Activated CD4-positive, alpha-beta T cell treated with anti-CD3 and anti-CD28 coated beads, Interleukin-2, amount 50 U/mL, for 1 hour (primary cell): ENCODE measurements at regions not wholly inside any gene's neighbourhood (a gene's known extent, or its start where the extent isn't known, plus 50 kb on each side); places are given as distances from the start of the nearest gene placed in this dataset.
"Not testable (repeated sequence)": the region's sequence is repeated elsewhere in the genome, so short reads cannot be mapped to it uniquely, and the experiment has no call there.

Experiments
- DNase-seq: peaks from one replicate; pipeline ENCODE4 v3.0.0-alpha.2; 2020

GRCh38 chr13:78060966-78061365, 142.3 kb upstream of the EDNRB start:
- DNase-seq: no peak

- not testable (repeated sequence) for DNase-seq
Observed at GRCh38 chr13:78056865-78057264, 138.2 kb upstream of the EDNRB start.

- no peak for DNase-seq
Observed at GRCh38 chr13:78054157-78054556, 135.5 kb upstream of the EDNRB start.

- DNase-seq: no peak
Observed at GRCh38 chr13:78047151-78047550, 128.5 kb upstream of the EDNRB start.

- DNase-seq: no peak
Observed at GRCh38 chr13:78046331-78046730, 127.7 kb upstream of the EDNRB start.

GRCh38 chr13:78045916-78046315, 127.3 kb upstream of the EDNRB start:
- DNase-seq: no peak

- not testable (repeated sequence) for DNase-seq
Observed at GRCh38 chr13:78041366-78041765, 122.7 kb upstream of the EDNRB start.

GRCh38 chr13:78040205-78040830, 121.7 kb upstream of the EDNRB start:
- no peak for DNase-seq

GRCh38 chr13:78036841-78037240, 118.2 kb upstream of the EDNRB start:
- DNase-seq: no peak

- DNase-seq: no peak
Observed at GRCh38 chr13:78035500-78035899, 116.9 kb upstream of the EDNRB start.

GRCh38 chr13:78033509-78033908, 114.9 kb upstream of the EDNRB start:
- DNase-seq: no peak

- DNase-seq: no peak
Observed at GRCh38 chr13:78032132-78032531, 113.5 kb upstream of the EDNRB start.

- DNase-seq: no peak
Observed at GRCh38 chr13:78030341-78030896, 111.8 kb upstream of the EDNRB start.

GRCh38 chr13:78029901-78030300, 111.3 kb upstream of the EDNRB start:
- DNase-seq: no peak

GRCh38 chr13:78028960-78029359, 110.3 kb upstream of the EDNRB start:
- DNase-seq: no peak

GRCh38 chr13:78024996-78025395, 106.4 kb upstream of the EDNRB start:
- no peak for DNase-seq

- DNase-seq: peak; percentile 1
Observed at GRCh38 chr13:78022164-78022877, 103.7 kb upstream of the EDNRB start.

- no peak for DNase-seq
Observed at GRCh38 chr13:78020861-78021260, 102.2 kb upstream of the EDNRB start.

- DNase-seq: no peak
Observed at GRCh38 chr13:78015782-78016181, 97.2 kb upstream of the EDNRB start.

- no peak for DNase-seq
Observed at GRCh38 chr13:78012046-78012445, 93.4 kb upstream of the EDNRB start.

- DNase-seq: no peak
Observed at GRCh38 chr13:78004821-78005220, 86.2 kb upstream of the EDNRB start.

- DNase-seq: no peak
Observed at GRCh38 chr13:77999746-78000145, 81.1 kb upstream of the EDNRB start.

GRCh38 chr13:77994166-77994565, 75.5 kb upstream of the EDNRB start:
- no peak for DNase-seq

- no peak for DNase-seq
Observed at GRCh38 chr13:77991003-77991402, 72.4 kb upstream of the EDNRB start.

- DNase-seq: no peak
Observed at GRCh38 chr13:77989281-77989680, 70.7 kb upstream of the EDNRB start.
